Renal pelvis (tissue), 1 donor: ENCODE measurements at regions not wholly inside any gene's neighbourhood (a gene's known extent, or its start where the extent isn't known, plus 50 kb on each side); places are given as distances from the start of the nearest gene placed in this dataset.

Source experiments
- DNase-seq: peaks from one replicate; pipeline ENCODE4 v3.0.0-alpha.2; 2013

- no peak for DNase-seq
Measured at GRCh38 chr2:106941372-106941993, 55.5 kb upstream of the ST6GAL2 start.

DNA sequence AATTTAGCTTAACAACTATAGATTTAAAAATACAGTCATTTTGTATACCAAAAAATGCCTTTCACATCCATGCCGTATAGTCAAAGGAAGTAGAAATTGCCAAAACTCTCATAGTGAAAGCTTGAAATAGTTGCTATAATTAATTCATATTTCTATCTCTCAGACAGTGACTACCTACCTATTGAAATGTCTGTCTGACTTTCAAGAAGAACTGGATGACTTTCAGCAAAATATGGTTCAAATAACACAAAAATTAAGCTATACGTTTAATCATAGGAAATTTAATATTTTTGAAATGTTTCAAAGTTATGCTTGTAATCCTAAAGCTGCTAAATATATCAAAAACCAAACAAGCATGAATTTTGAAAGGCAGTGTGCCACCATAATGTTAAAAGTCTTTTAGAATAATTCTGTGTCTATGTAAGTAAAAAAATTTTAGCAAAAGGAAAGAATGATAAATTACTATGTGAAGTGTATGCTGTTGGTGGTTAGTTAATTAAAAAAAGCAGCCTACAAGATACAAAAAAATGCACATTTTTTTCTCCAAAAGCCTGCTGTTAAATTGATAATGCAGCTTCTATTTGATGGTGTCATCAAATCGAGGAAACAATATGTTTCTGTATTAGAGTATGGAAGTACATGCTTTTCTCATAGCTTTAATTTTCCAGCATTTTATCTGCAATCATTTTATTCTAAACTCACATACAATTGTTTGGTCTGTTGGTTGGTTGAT, 57.7 kb upstream of the ST6GAL2 start:
- no peak for DNase-seq

DNA sequence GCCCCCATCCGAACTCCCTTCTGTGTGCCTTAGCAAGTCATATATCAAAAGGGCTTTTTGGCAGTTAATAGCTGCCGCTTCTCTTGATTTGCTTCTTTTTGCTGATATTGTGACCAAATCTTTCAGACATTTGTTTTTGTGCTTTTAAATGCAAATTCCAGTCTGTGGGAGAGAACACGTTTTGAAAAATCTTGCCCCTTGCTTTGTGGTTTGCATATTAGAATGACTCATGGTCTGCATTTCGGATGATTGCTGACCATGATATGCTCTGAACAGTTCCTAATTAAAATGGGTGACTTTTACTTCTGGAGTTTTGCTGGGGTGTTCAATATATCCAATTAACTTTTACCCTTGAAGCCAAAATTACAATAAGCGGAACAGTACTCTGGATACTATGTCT, 58.2 kb upstream of the ST6GAL2 start:
- DNase-seq, result no peak

- no peak for DNase-seq
Measured at GRCh38 chr2:106948540-106948939, 62.6 kb upstream of the ST6GAL2 start.

DNA sequence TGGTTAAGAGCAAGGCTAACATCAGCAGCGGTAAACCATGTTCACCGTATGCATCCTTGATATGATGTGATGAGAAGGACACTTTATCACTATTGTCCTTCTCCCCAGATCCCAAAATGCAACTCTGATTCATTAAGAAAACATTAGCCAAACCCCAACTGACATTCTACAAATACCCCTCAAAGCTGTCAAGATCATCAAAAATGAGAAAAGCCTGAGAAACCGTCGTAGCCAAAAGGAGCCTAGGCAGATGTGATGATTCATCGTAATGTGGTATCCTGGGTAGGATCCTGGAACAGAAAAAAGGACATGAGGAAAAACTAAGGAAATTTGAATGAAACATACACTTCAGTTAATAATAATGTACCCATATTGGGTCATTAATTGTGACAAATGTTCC, 67.3 kb upstream of the ST6GAL2 start:
- no peak for DNase-seq

- DNase-seq, result no peak
Measured at GRCh38 chr2:106953779-106954178, 67.8 kb upstream of the ST6GAL2 start.

DNA sequence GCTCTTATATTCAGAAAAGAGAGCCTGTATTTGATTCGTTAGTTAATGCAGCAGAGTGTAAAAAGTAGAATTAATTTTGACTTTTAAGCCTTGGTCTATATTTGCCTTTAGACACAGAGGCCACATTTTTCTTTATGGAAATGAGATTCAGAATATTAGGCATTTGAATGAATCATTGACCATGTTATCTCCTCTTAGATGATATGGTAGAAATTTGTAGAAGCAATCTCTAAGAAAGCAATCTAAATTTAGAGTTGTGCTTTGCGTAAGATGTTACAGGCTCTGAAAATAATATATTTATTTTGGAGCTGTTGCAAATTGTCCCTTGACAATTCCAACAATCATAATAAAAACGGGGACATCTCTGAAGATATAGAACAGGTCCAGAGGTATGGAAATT, 68.3 kb upstream of the ST6GAL2 start:
- no peak for DNase-seq

DNA sequence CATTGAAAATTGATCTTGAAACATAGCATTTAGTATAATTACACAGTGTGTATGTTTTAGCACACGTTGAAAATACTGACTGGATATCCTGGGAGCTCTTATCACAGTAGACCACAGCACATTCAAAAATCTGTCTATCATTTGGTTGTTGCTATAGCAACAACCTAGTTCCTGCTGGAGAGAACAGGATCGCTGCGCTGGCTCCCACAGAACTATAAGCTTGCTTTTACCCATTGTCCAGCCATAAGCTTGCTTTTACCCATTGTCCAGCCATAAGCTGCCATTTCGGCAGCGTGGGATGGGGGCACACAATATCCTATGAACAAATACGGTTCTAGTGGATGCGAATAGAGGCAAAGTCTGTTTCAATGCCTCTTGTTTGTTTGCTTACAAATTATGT, 70.4 kb upstream of the ST6GAL2 start:
- DNase-seq, result no peak

DNA sequence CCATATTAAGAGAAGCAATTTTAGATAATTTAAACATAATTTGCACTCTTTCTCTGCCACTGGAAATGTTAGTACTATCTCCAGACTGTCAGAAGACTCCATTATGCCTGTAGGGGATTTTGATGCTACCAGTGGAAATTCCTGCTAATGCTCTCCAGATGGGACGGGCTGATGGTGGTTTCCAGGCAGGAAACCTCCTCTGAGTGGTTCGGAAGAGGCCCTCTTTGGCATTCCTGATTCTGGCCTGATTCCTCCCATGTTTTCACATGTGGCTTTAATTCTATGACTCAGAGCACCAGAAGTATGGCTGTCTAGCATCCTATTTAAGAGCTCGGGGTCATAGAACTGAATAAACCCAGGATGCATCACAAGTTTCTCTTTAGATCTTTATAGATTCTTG, 70.9 kb upstream of the ST6GAL2 start:
- no peak for DNase-seq

- no peak for DNase-seq
Measured at GRCh38 chr2:106959975-106960682, 74.2 kb upstream of the ST6GAL2 start.

GRCh38 chr2:106960683-106961161, 74.8 kb upstream of the ST6GAL2 start:
- no peak for DNase-seq

DNA sequence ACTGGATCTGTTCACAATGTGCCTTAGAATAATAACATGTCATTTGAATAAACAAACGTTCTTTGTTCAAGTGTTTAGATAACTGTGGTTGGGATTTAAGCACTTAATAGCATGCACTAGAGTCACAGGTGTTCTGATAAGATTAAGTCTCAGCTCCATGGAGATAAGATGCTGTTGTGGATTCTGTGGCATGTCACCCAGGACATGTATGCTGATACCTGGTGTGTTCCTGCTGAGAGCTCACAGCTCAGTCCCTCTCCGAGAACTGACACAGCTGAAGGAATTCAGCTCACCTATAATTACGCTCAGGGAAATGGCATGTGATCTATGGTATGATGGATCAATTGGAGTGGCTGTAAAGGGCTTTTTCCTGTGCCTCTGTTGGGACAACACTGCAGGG, 75.4 kb upstream of the ST6GAL2 start:
- DNase-seq, result no peak

GRCh38 chr2:106963156-106963555, 77.2 kb upstream of the ST6GAL2 start:
- no peak for DNase-seq

GRCh38 chr2:106963893-106964292, 77.9 kb upstream of the ST6GAL2 start:
- DNase-seq, result no peak

DNA sequence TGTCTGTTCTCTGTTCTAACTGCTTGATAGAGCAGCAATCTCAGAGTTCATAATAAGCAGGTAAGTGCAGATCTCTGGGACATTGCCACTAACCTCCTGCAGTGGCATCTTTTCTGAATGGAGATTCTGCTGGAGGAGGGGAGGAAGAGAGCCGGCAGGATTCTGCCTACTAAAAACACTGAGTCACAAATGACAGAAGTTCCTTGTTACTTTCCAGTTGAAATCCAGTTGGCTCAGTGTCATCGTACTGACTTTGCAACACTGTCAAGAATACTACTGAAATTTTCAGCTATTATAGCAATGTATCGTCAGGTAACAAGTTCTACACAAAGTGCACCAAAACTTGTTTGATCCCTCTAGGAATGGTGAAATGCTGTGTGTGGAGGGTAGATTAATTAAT, 79.6 kb upstream of the ST6GAL2 start:
- no peak for DNase-seq

DNA sequence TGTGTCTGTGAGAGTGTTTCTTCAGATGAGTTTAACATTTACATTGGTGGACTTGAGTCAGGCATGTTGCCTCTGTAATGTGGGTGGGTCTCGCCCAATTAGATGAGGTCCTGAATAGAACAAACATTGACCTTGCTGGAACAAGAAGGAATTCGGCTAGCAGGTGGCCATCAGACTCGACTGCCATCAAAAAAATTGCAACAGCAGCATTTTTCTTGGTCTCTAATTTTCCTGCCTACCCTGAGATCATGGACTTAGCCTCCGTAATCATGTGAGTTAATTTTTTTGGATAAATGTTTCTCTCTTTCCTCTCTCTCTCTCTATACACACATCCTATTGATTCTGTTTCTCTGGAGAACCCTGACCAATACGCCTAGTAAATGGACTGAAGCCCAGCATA, 83.8 kb upstream of the ST6GAL2 start:
- no peak for DNase-seq

GRCh38 chr2:106970471-106971261, 84.7 kb upstream of the ST6GAL2 start:
- no peak for DNase-seq

DNA sequence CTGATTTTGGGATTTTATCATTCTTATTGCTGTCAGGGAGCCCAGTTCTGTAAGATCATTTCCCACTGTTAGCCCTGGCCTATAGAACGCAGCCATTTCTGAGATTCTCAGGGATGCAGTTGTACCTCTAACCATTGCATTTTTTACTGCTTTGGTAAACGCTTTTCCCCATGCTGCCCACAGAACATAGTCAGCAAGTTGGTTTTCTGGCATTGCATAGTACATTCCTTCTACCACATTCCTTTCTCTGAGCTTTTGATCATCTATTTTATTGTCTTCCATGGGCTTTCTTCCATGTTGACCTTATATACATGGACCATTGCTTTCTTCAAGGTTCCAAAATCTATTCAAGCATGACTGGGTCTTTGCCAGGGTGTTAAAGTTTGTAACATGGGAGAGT, 86.8 kb upstream of the ST6GAL2 start:
- no peak for DNase-seq

DNA sequence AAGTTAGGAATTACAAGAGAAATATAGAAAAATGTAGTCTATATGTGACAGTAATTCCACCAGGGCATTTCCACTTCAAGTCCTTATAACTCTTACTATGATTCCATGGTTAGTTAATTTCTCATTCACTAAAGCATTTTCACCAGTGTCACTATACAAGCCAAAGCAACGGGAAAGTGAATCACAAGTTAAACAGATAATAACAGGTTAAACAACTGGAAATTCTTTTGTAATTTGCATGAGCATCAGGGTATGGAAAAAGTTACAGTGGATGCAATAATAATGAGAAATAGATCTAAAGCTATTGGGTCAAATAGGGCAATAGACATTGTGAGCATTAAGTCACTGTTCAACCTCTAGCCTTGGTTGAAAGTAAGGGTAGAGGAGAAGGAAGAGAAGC, 88.9 kb upstream of the ST6GAL2 start:
- DNase-seq, result no peak

GRCh38 chr2:106975641-106976040, 89.7 kb upstream of the ST6GAL2 start:
- no peak for DNase-seq

DNA sequence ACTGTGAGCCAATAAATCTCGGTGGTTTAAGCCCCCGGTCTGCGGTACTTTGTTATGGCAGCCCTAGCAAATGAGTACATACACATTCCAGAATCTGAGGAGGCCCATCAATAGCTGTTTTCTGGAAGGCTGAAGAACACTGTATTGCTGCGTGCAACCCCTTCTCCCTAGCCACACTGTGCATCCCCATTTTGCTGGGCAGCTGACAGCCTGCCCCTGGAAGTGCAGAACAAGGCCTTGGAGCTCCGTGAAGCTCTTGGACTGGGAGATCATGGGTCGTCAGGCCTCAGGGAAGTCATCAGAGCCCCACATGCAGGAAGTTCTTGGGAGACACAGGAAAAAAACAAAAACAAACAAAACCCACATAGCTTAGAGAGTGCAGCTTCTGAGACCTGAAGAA, 90.6 kb upstream of the ST6GAL2 start:
- DNase-seq, result no peak

- peak; percentile 73 for DNase-seq
Measured at GRCh38 chr2:106977717-106978116, 91.8 kb upstream of the ST6GAL2 start.
